ENCODE measurements at regions not wholly inside any gene's neighbourhood (a gene's known extent, or its start where the extent isn't known, plus 50 kb on each side); places are given as distances from the start of the nearest gene placed in this dataset.
A peak's percentile ranks its signal among the peaks of the same experiment; 100 is the strongest.
"Not testable (repeated sequence)": the region's sequence is repeated elsewhere in the genome, so short reads cannot be mapped to it uniquely, and the experiment has no call there.

DNA sequence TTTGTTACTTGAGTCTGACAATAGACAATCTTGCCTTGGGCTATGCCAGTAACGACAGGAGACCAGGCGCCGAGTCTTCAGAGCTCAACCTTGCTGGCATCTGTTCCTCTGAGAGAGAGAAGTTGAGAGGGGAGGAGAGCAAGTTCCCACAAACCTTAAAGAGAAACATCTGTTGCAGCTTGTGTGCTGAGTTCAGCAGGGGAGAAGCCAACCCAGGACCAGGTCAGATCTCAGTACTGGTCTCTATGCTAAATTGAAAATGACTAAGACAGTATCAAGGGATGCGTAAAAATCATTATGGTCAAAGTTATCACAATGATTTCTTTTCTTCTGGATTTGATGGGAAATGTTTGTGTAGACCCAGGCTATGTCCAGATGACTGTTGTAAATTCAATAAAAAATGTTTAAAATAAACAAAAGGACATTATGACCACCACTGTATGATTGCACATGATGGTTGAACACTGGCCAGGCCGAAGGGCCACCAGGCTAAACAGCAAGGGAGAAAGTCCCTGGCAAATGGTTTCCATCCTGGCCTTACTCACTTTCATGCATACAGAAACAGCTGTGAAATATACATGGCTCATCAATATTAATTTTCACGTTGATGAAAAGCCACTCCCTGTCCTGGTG, 100.3 kb upstream of the PMAIP1 start:
- DNase-seq, result no peak

DNA sequence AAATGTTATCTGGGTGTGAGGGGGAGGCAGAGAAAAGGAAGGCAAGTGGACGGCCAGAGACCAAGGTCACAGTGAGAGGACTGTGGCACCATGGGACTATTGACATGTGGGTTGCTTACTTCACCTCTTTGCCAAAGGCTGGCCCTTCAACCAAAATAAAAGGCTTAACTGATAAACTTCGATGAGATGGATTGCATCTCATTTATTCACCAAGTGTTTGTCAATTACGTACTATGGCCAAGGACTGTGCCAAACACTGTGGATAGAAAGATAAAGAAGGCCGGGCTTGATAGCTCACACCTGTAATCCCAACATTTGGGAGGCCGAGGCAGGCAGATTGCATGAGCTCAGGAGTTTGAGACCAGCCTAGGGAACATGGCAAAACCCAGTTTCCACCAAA, 98.7 kb upstream of the CCBE1 start:
- DNase-seq, result no peak

DNA sequence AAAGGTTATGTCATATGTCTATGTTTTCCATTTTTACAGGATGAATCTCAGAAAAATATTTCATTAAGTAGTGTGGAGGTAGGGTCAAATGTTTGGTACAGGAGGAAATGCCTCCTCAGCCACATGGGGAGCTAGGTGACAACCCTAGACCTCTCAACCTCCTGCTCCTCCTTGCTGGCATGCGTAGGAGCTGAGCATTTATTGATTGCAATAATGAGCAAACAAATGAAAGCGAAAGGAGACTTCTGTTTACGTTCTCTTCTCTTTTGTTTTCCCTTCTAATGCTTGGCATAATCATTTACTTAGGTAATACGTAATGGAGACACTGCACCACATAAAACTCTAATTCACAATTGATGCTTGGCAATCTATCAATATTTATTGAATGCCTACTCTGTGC, 95.1 kb upstream of the CCBE1 start:
- peak; percentile 8 for DNase-seq

DNA sequence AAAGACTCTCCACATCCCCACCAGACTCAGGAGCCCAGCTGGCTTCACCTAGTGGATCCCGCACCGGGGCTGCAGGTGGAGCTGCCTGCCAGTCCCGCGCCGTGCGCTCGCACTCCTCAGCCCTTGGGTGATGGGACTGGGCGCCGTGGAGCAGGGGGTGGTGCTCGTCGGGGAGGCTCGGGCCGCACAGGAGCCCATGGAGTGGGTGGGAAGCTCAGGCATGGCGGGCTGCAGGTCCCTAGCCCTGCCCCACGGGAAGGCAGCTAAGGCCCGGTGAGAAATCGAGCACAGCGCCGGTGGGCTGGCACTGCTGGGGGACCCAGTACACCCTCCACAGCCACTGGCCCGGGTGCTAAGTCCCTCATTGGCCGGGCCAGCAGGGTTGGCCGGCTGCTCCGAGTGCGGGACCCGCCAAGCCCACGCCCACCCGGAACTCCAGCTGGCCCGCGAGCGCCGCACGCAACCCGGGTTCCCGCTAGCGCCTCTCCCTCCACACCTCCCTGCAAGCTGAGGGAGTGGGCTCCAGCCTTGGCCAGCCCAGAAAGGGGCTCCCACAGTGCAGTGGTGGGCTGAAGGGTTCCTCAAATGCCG, 93.2 kb upstream of the CCBE1 start:
- not testable (repeated sequence) for DNase-seq

DNA sequence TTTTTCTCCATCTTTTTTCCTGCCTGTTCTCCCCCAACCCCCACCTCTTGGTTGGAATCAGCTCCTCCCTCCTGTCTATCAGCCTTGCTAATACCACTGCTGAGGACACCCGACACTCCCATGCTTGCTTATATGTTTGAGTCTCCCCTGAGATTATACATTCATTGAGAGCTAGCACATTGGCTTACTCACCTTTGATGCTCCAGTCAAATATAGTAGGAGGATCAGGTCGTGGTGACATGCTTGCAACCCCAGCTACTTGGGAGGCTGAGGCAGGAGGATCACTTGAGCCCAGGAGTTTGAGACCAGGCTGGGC, 91.5 kb upstream of the CCBE1 start:
- DNase-seq, result no peak

DNA sequence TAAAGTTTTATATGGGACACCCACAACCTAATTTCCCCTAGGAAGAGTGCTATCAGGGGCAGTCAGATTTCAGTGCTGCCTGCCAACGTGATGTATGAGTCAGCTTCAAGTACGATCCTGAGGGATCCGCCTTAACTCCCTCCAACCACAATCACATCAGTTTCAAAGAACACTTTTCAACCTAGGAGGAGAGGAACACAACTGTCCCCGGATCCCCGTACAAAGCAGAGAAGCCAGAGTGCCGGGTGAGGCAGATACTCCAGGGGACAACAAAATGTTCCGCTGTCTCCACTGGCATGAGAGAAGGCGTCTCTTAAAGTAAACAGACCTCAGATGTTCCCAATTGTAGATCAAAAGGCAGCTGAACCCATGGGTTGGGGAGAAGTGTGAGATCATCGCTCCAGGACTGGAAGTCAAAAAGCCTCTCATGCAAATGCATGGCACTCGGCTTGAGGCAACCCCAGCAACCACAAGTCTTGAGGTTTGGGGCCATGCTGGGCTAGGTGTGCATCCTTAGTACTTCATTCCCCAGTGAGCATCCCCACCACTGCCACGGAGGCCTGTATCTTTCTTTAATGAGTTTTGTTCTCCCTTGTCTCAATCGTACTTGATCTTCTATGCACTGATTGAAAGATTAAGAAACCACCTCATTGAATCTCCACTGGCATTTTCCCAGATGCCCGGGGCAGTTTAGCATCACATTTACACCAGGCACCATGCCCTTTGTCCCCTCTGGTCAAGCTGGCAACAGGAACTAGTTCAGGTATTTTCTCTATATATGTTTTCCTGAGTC, 91.0 kb upstream of the CCBE1 start:
- peak; percentile 21 for DNase-seq

DNA sequence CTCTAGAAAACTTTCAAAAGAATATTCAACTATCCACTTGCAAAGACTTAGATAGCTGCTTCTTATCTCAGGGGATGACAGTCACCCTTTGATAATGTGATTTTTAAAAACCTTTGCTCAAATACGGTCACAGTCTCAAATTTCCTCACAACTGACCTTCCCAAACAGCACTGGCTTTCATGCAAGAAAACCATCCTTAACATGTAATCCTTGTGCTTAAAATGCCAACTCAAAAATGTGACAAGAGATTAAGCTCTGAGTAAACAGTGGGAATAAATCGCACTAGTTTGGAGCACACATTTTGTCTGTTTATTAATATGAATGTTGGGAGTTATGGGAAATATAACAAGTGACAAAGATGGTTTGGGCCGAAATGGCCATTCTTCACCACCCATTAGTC, 87.5 kb upstream of the CCBE1 start:
- DNase-seq, result no peak

DNA sequence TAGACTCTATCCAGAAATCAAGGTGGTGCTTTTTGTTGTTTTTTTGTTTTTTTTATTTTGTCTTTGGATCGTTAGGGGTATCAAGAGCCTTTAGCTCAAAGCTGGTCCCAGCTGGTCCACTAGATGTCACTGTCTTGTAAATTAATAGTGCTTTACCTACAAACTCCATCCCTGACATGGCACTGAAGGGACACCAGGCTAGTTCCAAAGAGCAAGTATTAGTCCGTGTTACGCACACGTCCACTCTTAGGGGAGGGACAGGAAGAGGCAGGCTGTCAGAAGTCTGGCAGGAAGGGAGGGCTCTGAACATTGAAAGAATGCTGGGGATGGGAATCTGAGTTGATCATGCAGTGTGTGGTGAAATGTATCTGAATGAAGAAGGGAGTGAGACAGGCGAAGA, 85.9 kb upstream of the CCBE1 start:
- DNase-seq, result peak; percentile 63

DNA sequence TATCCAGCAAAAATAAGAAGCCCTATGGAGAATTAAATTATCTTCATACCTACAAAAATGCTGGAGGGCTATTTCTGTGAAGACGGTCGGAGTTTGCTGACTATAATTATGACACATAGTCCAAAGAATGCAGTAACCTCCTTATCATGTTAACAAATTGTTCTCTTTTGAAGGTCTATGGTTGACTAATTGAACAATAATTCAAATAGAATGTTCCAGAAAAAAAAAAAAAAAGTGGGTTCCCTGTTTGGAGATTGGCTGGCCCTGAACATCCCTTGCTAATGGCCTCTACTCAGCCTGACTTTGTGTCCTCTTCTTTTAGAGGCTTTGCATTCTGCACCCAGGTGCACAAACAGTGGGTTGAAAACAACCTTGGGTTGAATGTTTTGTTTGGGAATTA, 82.8 kb upstream of the CCBE1 start:
- DNase-seq, result no peak

DNA sequence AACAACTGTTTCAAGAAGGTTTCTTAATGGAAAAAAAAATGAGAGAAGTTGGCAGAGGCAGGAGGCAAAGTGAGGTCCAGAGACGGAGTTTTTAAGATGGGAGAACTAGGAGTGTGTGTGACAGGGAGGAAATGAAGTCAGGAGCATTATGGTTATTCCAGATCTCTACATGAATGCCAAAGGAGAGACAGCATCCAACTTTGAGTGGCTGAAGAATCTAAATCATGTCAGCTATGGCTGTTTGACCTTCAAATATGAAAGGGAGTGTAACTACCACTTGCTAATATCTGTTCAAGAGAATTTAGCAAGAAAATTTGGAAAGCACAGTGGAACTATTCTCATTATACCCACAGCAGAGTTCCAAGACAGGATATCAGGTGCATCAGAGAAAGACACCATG, 81.2 kb upstream of the CCBE1 start:
- DNase-seq, result no peak

DNA sequence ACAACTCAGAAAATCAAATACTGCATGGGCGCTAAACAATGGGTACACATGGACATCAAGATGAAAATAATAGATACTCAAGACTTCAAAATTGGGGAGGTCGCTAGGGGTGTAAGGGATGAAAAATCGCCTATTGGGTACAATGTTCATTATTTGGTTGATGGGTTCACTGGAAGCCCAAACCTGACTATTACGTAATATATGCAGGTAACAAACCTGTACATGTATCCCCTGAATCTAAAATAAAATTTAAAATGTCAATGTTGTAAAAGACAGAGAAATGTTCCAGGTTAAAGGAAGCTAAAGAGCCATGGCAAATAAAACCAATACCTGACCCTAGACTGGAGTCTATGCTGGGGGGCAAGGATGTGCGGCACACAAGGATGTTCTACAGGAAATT, 80.4 kb upstream of the CCBE1 start:
- no peak for DNase-seq

DNA sequence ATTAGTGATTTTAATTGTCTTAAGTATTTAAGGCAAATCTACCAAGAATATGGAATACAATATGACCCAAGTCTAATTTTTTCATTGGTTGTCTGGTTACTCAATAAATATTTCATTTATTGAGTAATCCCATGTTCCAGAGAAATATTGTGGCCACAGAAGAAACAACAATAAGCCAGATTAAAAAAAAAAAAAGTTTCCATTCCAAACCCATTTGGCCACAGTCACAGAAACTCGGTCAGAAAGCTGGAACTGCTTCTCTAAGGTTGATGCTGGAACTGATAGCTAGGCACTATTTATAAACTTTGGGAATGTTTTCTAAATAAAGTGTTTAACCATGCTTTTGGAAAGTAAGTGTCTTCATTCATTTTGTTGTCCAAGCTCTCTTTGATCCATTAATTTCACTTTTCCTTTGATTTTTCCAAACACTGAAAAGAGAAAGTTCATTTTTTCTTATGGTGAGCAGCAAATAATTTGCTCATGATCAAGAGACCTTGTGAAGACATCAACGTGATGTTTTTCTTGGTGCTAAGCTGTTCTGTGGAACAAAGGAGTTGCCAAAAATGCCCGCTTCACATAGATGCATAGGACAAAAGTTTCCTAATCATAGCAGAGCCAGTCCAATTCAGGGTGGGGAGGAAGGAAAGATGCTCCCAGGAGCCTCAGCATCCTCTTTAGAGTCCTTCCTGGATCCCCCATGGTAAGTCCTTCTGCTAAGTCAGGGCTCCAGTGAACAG, 72.1 kb upstream of the CCBE1 start:
- DNase-seq, result no peak

DNA sequence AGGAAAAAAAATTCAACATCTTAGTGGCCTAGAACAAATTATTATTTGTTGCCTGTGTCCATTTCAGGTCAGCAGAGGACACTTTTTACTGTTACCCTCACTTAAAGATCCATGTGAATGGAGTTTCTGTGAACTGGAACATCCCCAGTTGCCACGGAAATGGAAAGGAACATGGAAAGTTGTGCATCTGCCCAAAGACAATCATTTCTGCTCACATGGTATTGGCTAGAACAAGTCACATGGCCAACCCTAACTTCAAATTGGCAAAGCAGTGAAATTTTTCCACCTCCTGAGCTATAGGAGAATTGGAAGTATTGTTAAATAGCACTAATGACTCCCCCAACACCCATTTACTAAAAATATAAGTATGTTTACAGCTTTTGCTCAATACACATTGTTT, 71.2 kb upstream of the CCBE1 start:
- DNase-seq, result no peak

DNA sequence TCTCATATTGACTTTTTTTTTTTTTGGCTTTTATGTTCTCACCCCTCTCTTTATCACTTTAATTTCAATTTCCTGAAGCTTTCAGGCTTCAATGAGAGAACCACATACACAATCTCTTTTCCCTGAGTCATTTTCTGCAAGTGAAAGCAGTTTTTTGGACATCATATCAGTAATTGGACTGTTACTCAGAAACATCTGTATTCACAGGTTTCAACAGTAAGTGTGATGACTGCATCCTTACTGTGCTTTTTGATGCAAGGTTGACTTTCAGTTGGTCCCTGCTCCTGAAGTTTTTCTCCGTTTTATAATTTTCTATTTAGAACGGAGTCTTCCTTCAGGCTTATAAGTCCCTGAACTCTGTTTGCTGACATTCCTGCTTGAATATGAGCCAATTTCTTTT, 70.5 kb upstream of the CCBE1 start:
- no peak for DNase-seq

DNA sequence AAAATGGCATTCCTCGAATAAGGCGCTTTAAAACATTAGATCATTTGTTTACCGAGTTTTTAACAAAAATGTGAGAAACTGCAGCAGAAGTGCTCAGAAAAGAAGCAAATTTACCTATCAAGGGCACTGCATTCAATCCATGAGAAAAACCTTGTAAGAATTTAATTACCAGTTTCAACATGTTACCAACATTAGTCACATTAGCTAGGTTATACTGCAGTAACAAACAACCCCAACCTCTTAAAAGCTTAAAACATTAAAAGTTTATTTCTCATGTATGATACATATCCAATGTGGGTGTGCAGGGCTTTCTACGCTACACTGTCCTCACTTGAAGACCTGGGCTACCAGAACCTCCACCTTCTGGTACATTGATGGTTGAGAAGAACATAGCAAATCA, 68.1 kb upstream of the CCBE1 start:
- no peak for DNase-seq

DNA sequence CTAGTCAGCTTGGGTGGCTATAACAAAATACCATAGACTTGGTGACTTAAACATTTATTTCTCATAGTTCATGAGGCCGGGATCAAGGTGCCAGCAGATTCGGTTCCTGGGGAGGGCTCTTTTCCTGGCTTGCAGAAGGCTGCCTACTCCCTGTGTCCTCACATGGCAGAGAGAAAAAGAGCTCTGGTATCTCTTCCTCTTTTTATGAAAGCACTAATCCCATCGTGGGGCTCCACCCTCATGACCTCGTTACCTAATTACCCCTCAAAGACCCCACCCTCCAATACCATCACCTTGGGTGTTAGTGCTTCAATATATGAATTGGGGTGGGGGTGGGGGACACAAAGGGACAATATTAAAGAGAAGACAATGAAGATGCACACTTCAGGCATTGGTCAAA, 67.1 kb upstream of the CCBE1 start:
- DNase-seq, result no peak

DNA sequence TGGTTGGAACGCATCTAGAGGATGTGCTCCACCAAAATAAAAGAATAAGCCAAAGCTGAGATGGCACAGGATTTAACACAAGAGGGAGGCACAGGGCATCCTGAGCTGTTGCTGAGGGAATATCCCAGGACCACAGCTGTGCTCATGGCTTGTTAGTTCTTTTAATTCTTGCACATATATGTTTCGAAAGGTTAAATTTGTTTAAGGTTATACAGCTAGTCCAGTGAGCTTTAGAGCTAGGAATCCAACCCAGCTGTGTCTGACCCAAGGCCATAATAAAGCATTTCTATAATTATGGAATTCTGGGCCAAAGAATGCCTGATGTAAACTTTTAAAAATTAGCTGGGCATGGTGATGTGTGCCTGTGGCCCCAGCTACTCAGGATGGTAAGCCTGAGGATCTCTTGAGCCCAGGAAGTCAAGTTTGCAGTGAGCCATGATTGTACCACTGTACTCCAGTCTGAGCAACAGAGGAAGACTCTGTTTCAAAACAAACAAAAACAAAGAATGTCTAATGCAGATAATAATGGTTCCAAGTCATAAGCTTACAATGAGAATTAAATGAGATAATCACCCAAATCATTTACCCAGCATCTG, 66.4 kb upstream of the CCBE1 start:
- DNase-seq, result no peak

DNA sequence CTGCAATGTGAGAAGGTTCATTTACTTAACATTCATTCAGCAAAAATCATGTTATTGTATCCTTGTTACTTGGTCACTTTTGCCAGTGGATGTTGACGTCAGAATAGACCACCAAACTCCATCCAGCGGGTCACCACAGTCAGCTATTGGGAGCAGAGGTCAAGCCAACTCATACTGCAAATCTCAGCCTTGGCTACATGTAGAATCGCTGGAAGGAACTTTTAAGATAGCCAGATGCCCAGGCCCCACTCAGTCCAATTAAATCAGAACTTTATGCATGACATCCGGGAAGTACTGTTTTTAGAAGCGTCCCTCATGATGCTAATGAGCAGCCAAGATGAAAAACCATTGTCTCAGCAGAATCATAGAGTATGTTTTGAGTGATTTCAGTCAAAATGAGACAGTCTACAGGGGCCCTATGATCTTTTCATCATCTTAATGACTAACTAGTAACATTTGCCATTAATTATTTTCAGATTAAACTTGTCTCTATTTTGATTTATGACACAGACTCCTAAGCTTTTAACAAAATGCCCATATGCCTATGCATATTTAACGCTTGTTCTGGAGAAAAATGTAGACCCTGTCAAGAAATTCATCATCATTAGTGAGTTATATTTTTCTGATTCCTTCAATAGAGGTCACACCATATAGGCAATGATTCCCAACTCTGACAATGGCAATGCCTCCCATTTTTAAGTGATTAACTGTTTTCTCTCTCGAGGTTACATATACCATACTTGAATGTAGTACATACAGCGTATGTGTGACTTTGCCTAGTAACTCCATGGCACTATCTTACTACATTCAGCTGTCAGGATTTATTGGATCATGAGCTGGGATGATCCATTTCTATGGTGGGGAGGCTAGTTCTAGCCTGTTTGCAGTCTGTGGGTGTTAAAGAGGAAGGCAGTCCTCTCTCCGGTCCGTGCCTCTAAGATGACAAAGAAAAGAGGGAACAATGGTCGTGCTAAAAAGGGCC, 63.7 kb upstream of the CCBE1 start:
- DNase-seq, result no peak

DNA sequence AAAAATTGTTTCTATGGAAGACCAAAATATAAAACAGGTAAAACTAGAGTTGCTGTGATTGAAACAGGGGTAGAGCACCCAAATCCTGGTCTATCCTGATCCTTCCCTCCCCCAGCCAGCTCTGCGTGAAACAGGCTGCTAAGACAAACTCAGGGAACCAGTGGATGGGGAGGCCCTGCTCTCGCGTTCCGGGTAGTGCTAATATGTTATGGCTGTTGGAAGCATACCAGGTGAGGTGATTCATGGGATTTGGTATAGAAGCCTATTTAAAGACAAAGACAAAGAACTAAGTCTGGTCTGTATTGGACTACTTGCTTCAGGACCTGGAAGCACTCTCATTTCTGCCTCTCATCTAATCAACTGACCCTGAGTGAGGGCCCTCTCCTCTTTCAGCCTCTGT, 63.0 kb upstream of the CCBE1 start:
- no peak for DNase-seq

DNA sequence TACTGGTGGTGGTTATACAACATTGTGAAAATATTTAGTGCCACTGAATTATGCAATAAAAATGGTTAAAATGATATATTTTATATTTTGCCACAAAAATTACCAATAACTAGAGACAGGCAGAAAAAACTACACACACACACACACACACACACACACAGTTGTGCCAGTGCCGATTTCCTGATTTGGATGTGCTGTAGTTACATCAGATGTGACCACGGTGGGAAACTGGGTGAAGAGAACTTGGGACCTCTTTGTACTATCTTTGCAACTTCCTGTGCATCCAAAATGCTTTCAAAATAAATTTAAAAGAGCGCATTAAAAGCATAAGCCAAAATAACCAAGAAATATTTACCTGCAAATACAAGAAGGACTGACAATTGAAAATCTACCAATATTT, 61.6 kb upstream of the CCBE1 start:
- DNase-seq, result no peak

DNA sequence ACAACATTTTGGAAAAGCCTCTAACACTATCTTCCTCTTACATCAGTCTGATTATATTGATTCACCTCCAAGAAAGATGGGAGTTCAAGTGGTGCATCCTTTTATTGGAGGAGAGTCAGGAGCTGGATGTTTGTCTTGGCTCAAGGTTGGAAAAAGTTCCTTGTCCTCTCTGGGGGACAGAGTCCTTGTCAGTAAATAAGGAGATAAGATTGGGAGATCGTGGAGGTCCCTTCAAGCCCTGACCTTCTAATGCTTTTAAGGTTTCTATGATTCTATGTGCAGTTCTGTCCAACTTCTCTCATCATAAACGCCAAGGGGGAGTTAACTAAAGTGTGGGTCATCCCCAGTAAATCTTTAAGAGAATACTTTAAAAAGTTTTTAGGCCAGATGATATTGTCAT, 60.9 kb upstream of the CCBE1 start:
- DNase-seq, result no peak

DNA sequence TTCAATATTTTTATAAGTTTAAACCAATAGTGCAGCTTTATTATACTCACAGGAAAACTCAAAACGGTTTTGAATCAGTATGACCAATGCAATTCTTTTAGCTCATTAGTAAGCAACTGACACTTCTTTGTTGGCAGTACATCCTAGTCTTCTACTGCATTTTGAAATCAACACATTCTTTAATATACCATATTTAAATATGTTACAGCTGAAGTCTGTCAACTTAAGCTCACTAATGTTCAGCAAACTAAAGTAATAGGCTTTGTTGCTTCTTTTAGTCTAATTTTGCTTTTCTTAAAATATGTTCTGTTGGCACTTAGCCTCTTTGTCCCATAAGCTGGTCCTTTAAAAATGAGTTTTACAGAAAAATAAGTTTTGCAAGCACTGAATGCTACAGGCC, 55.4 kb upstream of the CCBE1 start:
- no peak for DNase-seq
